Neural cell (in vitro differentiated cells): ENCODE measurements at regions not wholly inside any gene's neighbourhood (a gene's known extent, or its start where the extent isn't known, plus 50 kb on each side); places are given as distances from the start of the nearest gene placed in this dataset.

ENCODE experiments used
- H2AFZ ChIP-seq: fragments of 200-600, 300-800 bp; sonication (generic), shearing (Covaris generic); 2 replicates; pipeline ENCODE4 v1.6.0; 2014; ENCODE audit warnings: low read depth, mild to moderate bottlenecking, antibody characterized with exemption, low read length, moderate library complexity
- H3F3A ChIP-seq: fragments of 200-600 bp; shearing (Covaris generic); 2 replicates; pipeline ENCODE4 v1.6.1; 2016; ENCODE audit warnings: mild to moderate bottlenecking, moderate library complexity, mixed read lengths, antibody characterized with exemption, low read length; ENCODE audit not compliant: insufficient read depth, poor library complexity, severe bottlenecking
- H3K27ac ChIP-seq: fragments of 200-600, 300-800 bp; sonication (generic), shearing (Covaris generic); 2 replicates; pipeline ENCODE4 v1.5.1; 2014; ENCODE audit warnings: mild to moderate bottlenecking, low read length, moderate library complexity
- H3K27me3 ChIP-seq: fragments of 300-800, 200-600 bp; sonication (generic), shearing (Covaris generic); 2 replicates; pipeline ENCODE4 v1.6.0; 2014; ENCODE audit warnings: mild to moderate bottlenecking, low read depth, low read length, moderate library complexity; ENCODE audit not compliant: insufficient read depth
- H3K36me3 ChIP-seq: fragments of 300-800, 200-600 bp; sonication (generic), shearing (Covaris generic); 2 replicates; pipeline ENCODE4 v1.5.1; 2014; ENCODE audit warnings: mild to moderate bottlenecking, antibody characterized with exemption, low read length, moderate library complexity; ENCODE audit not compliant: insufficient read depth
- H3K4me2 ChIP-seq: fragments of 300-800, 200-600 bp; sonication (generic), shearing (Covaris generic); 2 replicates; pipeline ENCODE4 v1.6.0; 2014; ENCODE audit warnings: mild to moderate bottlenecking, low read length
- H3K4me3 ChIP-seq: fragments of 300-800, 200-600 bp; sonication (generic), shearing (Covaris generic); 2 replicates; pipeline ENCODE4 v1.5.1; 2014; ENCODE audit warnings: mild to moderate bottlenecking, low read length, moderate library complexity
- H3K79me2 ChIP-seq: fragments of 200-600 bp; shearing (Covaris generic); replicated peaks from 2 replicates; pipeline ENCODE4 v1.6.0; 2014; ENCODE audit warnings: mild to moderate bottlenecking, low read length, moderate library complexity; ENCODE audit not compliant: insufficient read depth
- H3K9ac ChIP-seq: fragments of 300-800, 200-600 bp; sonication (generic), shearing (Covaris generic); 2 replicates; pipeline ENCODE4 v1.6.1; 2016; ENCODE audit warnings: mild to moderate bottlenecking, low read length, mixed read lengths
- H3K9me2 ChIP-seq: fragments of 200-600 bp; shearing (Covaris generic); 2 replicates; pipeline ENCODE4 v1.6.1; 2016; ENCODE audit warnings: mild to moderate bottlenecking, low read length, mixed read lengths; ENCODE audit not compliant: insufficient read depth
- H3K9me3 ChIP-seq: fragments of 200-600, 300-800 bp; sonication (generic), shearing (Covaris generic); 2 replicates; pipeline ENCODE4 v1.6.1; 2016; ENCODE audit warnings: mild to moderate bottlenecking, mixed run types, low read length, moderate library complexity, mixed read lengths
- H4K20me1 ChIP-seq: fragments of 200-600 bp; shearing (Covaris generic); 2 replicates; pipeline ENCODE4 v1.6.1; 2016; ENCODE audit warnings: mild to moderate bottlenecking, mixed run types; ENCODE audit not compliant: insufficient read depth
- EP300 ChIP-seq: fragments of 450-650 bp; conservative IDR thresholded peaks from 2 replicates; pipeline ENCODE4 v1.6.1; 2014; ENCODE audit warnings: antibody characterized with exemption, mild to moderate bottlenecking, moderate library complexity; ENCODE audit not compliant: poor library complexity, severe bottlenecking
- EZH2 ChIP-seq: fragments of 200-600, 300-800 bp; shearing (Covaris generic), sonication (generic); IDR thresholded peaks from 2 replicates; pipeline ENCODE4 v1.6.1; 2014; ENCODE audit warnings: antibody characterized with exemption, low read length, borderline replicate concordance, mild to moderate bottlenecking; ENCODE audit not compliant: insufficient read depth, poor library complexity, severe bottlenecking
- MXI1 ChIP-seq: fragments of 450-650 bp; conservative IDR thresholded peaks from 2 replicates; pipeline ENCODE4 v1.6.1; 2014; ENCODE audit warnings: antibody characterized with exemption, mild to moderate bottlenecking; ENCODE audit not compliant: poor library complexity, severe bottlenecking
- POLR2AphosphoS5 ChIP-seq: IDR thresholded peaks from 2 replicates; pipeline ENCODE4 v1.6.1; 2012
- RAD21 ChIP-seq: fragments of 450-650 bp; conservative IDR thresholded peaks from 2 replicates; pipeline ENCODE4 v1.6.1; 2014; ENCODE audit warnings: antibody characterized with exemption, mild to moderate bottlenecking, moderate library complexity
- REST ChIP-seq: IDR thresholded peaks from 2 replicates; pipeline ENCODE4 v1.6.1; 2012; ENCODE audit warnings: borderline replicate concordance
- SMC3 ChIP-seq: fragments of 450-650 bp; conservative IDR thresholded peaks from 2 replicates; pipeline ENCODE4 v1.6.1; 2014; ENCODE audit warnings: antibody characterized with exemption, mild to moderate bottlenecking, moderate library complexity; ENCODE audit not compliant: poor library complexity
- TAF1 ChIP-seq: IDR thresholded peaks from 2 replicates; pipeline ENCODE4 v1.6.1; 2012; ENCODE audit warnings: low read depth
- TF ChIP-seq, protein P1 (sequence below): fragments of 450-650 bp; IDR thresholded peaks from 2 replicates; pipeline ENCODE4 v1.5.1; 2014; ENCODE audit warnings: antibody characterized with exemption, mild to moderate bottlenecking, moderate library complexity; ENCODE audit not compliant: poor library complexity, severe bottlenecking

GRCh38 chr1:82507011-82507410, 706.3 kb downstream of the ADGRL2 start:
- H3K9me2 ChIP-seq, result no peaks in the 10 kb centered on the region
- H3K4me2 ChIP-seq, result no peak overlapping the region
- no peak overlapping the region for H3K27ac ChIP-seq
- no peak overlapping the region for H3K4me3 ChIP-seq
- H3K27me3 ChIP-seq, result no peaks in the 10 kb centered on the region
- no peaks in the 10 kb centered on the region for H4K20me1 ChIP-seq
- no peak overlapping the region for H3K9ac ChIP-seq
- no peaks in the 10 kb centered on the region for H3K9me3 ChIP-seq
- H3F3A ChIP-seq, result no peaks in the 10 kb centered on the region
- H3K36me3 ChIP-seq, result no peaks in the 10 kb centered on the region
- no peaks in the 10 kb centered on the region for H3K79me2 ChIP-seq
- H2AFZ ChIP-seq, result no peak overlapping the region
- no peak for TF ChIP-seq SMC3
- no peak for TF ChIP-seq RAD21
- TF ChIP-seq, protein P1, sequence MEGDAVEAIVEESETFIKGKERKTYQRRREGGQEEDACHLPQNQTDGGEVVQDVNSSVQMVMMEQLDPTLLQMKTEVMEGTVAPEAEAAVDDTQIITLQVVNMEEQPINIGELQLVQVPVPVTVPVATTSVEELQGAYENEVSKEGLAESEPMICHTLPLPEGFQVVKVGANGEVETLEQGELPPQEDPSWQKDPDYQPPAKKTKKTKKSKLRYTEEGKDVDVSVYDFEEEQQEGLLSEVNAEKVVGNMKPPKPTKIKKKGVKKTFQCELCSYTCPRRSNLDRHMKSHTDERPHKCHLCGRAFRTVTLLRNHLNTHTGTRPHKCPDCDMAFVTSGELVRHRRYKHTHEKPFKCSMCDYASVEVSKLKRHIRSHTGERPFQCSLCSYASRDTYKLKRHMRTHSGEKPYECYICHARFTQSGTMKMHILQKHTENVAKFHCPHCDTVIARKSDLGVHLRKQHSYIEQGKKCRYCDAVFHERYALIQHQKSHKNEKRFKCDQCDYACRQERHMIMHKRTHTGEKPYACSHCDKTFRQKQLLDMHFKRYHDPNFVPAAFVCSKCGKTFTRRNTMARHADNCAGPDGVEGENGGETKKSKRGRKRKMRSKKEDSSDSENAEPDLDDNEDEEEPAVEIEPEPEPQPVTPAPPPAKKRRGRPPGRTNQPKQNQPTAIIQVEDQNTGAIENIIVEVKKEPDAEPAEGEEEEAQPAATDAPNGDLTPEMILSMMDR, result no peak
- no peak for TF ChIP-seq MXI1
- no peak for TF ChIP-seq TAF1
- TF ChIP-seq REST, result no peak
- no peak for TF ChIP-seq EP300
- no peak for TF ChIP-seq POLR2AphosphoS5
- TF ChIP-seq EZH2, result no peak

DNA sequence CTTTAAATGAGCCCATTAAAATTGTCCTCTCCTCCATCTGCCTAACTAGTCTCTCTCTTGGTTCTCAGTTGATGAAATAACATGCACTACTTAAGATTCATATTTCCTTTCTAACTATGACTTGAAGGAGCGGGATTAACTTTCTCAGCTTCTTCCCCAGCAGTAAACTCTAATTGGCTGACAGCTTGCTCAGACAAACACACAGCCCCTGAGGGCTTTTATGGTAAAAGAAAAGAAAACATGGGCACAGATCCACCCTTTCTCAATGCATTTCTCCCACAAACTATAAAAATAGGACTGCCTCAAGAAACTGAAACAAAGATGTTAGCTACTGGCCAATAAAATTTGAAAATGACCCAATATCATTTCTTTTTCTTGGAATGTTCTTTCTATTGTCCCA, 703.1 kb downstream of the ADGRL2 start:
- no peaks in the 10 kb centered on the region for H3K9me3 ChIP-seq
- H3K27me3 ChIP-seq, result no peaks in the 10 kb centered on the region
- no peak for TF ChIP-seq POLR2AphosphoS5
- TF ChIP-seq, protein P1, result no peak
- no peak for TF ChIP-seq EZH2
- no peak for TF ChIP-seq EP300
- TF ChIP-seq RAD21, result no peak
- no peak for TF ChIP-seq SMC3
- TF ChIP-seq MXI1, result no peak
- TF ChIP-seq REST, result no peak
- TF ChIP-seq TAF1, result no peak
- H3K4me3 ChIP-seq, result no peak overlapping the region
- H3K79me2 ChIP-seq, result no peaks in the 10 kb centered on the region
- no peaks in the 10 kb centered on the region for H3K9me2 ChIP-seq
- H3K4me2 ChIP-seq, result no peak overlapping the region
- no peaks in the 10 kb centered on the region for H3F3A ChIP-seq
- H2AFZ ChIP-seq, result no peak overlapping the region
- no peaks in the 10 kb centered on the region for H4K20me1 ChIP-seq
- H3K36me3 ChIP-seq, result no peaks in the 10 kb centered on the region
- no peak overlapping the region for H3K27ac ChIP-seq
- H3K9ac ChIP-seq, result no peak overlapping the region
